GM10266 (cell line): ENCODE measurements at regions not wholly inside any gene's neighbourhood (a gene's known extent, or its start where the extent isn't known, plus 50 kb on each side); places are given as distances from the start of the nearest gene placed in this dataset.

Experiments
- DNase-seq: peaks from one replicate; pipeline ENCODE4 v3.0.0; 2012; ENCODE audit errors: extremely low spot score
- TF ChIP-seq, protein P1 (sequence below): IDR thresholded peaks from 2 replicates; pipeline ENCODE4 v1.5.1; 2012; ENCODE audit warnings: mild to moderate bottlenecking, low read depth; ENCODE audit not compliant: control insufficient read depth, insufficient read depth; ENCODE audit errors: missing control alignments

DNA sequence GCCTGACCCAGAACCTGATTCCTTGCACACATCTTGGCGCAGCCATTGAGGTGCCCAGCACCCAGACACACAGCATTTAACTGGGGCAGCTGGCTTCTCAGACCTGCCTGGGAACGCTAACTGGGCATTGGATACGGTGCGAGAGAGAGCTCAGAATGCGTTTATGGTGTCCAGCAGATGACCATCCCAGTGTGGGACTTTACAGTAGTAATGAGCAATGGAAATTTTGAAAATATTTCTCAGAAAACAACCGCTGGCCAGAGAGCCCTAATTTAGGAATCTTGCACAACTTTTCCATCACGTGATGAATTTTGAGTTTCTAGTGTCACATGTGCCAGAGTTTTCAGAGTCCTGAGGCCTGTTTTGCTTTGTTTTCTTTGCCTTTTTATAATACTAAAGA, 78.2 kb upstream of the SEC61G start:
- no peak for DNase-seq
- TF ChIP-seq, protein P1, sequence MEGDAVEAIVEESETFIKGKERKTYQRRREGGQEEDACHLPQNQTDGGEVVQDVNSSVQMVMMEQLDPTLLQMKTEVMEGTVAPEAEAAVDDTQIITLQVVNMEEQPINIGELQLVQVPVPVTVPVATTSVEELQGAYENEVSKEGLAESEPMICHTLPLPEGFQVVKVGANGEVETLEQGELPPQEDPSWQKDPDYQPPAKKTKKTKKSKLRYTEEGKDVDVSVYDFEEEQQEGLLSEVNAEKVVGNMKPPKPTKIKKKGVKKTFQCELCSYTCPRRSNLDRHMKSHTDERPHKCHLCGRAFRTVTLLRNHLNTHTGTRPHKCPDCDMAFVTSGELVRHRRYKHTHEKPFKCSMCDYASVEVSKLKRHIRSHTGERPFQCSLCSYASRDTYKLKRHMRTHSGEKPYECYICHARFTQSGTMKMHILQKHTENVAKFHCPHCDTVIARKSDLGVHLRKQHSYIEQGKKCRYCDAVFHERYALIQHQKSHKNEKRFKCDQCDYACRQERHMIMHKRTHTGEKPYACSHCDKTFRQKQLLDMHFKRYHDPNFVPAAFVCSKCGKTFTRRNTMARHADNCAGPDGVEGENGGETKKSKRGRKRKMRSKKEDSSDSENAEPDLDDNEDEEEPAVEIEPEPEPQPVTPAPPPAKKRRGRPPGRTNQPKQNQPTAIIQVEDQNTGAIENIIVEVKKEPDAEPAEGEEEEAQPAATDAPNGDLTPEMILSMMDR, result no peak

DNA sequence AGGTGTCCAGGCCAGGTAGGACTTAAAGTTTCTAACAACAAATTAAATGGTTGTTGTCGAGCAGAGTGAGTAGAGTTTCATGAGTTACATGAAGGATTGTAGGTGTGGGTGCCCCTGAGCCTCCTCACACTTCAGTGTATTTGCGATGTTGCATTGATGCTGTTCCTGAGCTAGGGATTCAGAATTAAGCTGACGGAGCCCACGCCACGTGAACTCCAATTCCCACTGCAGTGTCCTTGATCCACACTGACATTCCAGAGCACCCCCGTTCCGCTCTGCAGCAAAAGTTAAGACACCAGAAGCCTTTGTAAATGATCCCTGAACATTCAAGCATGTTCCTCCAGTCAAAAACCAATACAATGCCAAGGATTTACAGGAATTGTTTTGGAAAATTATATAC, 78.8 kb upstream of the SEC61G start:
- no peak for DNase-seq
- TF ChIP-seq, protein P1, result no peak

DNA sequence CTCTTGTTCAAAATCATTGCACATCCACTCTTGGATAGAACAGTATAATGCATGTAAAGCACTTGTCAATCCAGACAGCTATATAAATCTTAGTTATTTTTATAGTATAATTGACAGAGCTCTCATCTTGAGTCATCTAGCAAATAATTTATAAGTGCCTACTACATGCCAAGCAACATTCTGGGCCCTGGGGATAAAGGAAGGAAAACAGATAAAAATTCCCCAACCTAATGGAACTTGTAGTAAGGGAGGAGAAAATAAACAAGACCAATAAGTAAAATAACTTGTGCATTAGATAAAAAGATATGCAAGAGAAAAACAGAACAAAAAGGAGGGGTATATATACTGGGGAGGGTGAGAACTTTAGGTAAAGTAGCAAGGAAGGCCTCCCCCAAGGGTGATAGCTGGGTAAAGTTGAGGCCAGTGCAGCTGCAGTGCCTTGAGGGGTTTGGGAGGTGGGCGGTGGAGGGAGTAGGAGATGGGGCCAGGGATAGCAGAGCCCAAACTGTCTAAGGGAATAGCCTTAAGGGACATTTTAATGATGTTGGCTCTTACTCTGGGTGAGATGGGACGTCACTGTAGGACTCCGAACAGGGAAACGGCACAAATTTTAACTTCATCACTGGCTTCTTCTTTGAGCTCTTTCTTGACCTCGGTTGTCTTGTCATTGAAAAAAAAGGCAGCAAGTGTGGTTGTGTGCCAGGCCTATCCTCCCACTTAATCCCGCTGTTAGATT, 79.3 kb upstream of the SEC61G start:
- DNase-seq, result no peak
- TF ChIP-seq, protein P1, result no peak

DNA sequence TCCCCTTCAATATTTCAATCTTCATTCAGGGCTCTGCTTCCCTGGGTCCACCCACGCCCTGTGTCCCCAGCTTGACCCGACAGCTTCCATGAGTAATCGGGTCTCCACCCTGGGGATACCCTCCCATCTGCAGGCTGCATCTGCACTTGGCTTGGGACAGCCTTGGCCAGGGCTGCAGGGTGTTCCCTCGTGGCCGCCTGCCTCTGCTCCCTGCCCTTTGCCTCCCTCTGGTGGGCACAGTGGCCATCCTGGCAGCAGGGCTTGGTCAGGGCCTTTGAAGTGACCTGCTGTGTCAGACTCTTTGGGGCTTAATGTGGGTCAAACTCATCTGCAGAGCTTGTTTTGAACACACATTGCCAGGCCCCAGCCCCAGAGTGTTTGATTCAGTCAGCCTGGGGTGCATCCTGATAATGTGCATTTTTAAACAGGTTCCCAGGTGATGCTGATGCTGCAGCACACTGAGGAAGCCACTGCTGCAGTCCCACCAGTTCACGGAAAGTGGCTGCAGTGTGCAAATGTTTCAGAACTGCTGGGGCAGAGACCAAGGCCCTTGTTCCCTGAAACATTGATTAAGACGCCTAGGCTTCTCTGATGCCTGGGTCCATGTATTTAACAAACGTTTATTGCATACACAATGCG, 80.7 kb upstream of the SEC61G start:
- no peak for DNase-seq
- TF ChIP-seq, protein P1, result peak; percentile 30

DNA sequence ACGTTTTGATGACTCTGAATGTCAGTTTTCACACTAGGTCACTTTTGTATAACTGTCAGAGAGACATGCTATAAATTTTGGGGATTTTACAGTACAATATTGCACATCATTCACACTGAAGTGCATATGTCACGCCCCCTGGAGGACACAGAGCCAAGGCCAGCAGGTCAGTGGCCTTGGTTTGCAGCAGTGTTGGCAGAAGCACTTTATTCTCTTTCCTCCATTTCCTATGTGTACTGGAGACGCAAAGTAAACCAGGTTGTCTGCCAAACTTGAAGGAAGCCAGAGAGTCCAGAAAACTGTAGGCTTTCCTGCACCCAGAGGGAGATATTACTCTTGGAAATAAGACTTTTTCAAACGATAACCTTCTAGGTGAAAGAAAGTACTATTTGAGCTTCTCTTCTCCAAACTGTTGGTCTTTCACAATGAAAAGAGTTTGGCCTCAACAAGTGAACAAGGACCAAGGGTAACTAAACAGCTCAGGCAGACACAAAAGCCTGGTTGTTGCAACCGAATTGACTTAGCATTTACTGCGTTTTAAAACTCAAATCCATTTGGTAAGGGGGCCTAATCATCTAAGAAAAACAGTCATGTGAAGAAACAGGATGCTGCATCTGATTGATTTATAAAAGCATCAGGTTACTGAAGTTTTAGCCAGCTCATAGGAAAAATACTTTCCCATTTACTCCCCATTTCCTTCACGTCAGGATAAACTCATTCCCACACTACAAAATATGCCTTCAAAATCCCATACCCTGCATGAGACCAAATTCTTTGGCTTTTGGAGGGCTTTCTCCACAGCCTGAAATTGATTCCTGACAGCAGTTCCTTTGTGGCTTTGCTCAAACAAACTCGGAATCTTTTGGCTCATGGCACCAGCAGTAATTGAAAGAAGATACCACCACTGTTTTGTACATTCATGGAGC, 83.0 kb upstream of the SEC61G start:
- TF ChIP-seq, protein P1, result peak; percentile 51
- no peak for DNase-seq

DNA sequence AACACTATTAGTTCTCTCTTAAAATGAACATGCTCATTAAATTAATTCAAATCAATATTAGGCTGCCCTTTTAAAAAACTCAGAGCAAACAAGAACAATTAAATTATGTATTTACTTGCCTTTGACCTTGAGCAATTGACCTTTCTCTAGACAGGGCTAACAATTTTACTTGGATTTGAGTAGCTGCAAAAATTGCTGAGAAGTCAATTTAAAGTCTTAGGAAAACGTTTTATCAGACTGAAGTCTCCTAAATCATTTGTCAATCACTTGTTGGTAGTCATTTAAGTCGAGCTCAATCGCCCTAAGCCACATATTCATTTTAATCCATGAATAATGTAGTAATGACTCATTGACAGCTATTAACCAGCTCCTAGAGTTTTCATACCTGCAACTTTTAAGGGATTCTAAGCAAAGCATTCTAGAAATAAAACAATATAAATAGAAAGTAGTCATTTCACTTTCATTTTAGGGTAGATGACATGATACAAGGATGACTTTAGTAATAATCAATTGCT, 84.9 kb upstream of the SEC61G start:
- DNase-seq, result no peak
- TF ChIP-seq, protein P1, result no peak
